HG03025 (cell line): ENCODE measurements at regions not wholly inside any gene's neighbourhood (a gene's known extent, or its start where the extent isn't known, plus 50 kb on each side); places are given as distances from the start of the nearest gene placed in this dataset.

Source experiments
- ATAC-seq: cut with Tn5 transposase; IDR thresholded peaks from one replicate; pipeline ENCODE4 v1.9.1; 2021; ENCODE audit warnings: mild to moderate bottlenecking, moderate library complexity; ENCODE audit not compliant: unreplicated experiment, low FRiP score

DNA sequence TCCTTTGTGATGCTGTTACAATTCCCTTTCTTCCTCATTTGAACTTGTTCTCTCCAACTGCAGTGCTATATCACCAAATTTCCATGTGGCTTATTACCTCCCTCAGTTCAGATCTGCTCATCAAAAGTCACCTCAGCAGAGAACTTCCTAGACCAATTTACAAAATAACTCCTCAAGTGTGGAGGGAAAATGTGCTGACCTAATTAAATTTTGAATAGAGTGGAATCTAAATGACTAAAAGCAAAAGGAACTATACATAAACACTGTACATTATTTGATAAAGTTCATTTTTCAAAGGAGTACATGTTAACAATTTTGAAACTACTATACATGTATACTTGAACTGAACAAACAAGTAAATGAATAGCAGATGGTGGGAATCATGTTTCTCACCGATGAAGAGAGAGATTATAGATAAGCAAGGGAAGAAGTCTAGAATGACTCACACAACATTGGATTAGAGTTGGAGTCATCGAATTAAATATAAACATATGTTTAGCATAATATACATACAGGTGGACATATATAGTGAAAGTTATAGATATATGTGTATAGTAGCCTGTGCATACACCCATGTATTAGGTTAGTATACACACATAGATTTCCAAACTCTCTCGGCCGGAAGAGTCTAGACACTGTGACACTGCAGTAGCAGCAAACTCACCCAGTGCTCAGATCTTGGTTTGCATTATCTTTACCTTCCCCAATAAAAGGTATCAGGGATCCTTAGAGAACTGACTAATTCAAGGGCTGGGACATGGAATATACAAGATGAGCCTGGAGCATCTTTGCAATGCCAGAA lies 318.7 kb downstream of the PCDH18 start:
- no peak for ATAC-seq

GRCh38 chr4:137212601-137213000 lies 319.7 kb downstream of the PCDH18 start:
- no peak for ATAC-seq

GRCh38 chr4:137209240-137209639 lies 323.1 kb downstream of the PCDH18 start:
- ATAC-seq, result no peak

DNA sequence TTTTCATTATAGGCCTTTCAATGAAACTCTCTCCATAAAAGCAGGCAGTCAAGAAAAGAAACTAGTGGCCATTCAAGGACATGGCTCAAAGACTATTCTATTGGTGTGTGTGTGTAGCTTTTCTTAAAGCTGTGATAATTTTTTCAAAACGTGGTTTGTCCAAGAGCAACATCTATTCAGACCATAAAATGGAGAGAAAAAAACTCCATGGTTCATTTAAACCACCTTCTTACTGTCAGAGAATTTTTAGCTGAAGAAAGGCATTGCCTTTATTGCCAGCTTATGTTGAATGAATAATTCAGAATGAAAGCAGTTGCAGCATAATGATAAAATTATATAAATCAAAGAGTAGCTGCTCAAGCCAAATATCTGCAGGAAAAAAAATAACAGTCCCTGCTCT lies 325.5 kb downstream of the PCDH18 start:
- no peak for ATAC-seq

- ATAC-seq, result no peak
Measured at GRCh38 chr4:137203601-137204000, 328.7 kb downstream of the PCDH18 start.

DNA sequence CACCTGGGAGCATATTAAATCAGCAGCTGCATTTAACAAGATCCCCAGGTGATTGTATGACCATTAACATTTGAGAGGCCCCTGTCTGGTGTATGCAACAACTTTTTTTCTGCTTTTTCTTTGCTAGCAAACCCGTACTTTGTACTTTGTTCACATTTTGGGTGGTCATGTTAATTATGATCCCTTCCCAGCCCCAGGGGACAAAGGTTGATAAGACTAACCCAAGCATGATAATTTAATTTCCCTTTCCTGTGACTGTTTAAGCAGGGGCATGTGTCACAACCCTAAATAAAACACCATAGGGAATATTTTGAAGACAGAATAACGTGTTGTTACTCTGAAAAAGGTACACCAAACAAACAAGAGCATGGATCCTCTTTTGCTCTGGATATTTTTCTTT lies 332.0 kb downstream of the PCDH18 start:
- ATAC-seq, result no peak

- ATAC-seq, result no peak
Measured at GRCh38 chr4:137198791-137199190, 333.5 kb downstream of the PCDH18 start.

DNA sequence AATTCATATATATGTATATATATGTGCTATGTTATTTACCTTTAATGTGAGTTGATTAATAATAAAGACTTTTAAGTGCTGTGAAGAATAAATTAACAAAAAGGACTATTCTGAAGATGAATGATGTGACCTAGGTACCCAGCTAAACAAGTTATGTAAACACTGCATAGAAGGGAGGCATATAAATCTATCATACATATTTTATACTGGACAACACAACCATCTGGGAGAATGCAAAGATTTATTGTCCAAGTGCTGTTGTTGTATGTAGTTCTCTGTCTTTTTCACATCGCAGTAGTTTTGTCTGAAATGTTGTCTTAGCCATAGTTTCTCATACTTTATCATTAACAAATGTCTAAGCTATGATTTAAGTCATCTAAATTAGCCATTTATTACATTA lies 337.6 kb downstream of the PCDH18 start:
- no peak for ATAC-seq

DNA sequence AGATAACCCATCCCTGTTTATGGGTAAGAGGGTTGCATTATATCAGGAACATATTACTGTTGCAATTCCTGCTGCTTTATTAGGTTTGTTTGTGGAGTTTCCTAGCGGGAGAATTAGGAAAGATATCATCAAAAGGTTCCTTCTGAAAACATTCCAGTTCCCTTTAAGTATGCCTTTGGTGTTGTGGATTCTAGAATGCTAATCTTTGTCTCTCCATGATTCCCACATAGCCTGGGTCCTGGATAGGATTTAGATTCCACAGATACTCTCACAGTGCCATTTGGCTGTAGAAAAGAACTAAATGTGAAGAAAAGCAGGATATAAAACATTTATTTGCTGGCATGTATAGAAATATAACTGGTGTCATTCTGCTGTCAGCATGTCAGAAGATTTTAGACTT lies 338.7 kb downstream of the PCDH18 start:
- no peak for ATAC-seq

DNA sequence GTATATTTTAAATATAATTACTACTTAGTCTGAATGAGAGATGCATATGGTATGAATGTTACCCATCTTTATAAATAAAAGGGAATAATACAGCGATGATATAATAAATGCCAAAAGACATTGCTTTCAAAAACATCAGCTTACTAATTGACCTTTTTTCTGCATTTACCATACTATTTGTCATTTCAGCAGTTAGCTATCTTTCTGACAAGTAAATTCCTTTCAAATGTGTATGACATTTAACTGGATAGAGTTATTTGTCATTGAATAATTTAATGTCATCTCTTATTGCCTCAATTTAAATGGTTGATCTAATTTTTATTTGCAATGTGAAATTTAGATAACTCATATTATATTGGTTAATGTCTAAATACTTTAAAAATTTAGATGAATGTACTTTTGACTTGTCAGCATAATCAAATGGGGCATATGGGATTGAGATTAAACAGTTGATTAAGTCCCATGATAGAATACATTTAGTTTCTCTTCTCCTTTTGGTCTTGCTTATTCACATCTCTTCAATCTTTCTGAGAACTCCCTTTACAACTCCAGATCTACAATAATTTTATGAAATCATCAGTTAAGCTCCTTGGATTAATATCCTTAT lies 350.9 kb downstream of the PCDH18 start:
- ATAC-seq, result no peak

GRCh38 chr4:137180349-137180748 lies 351.9 kb downstream of the PCDH18 start:
- ATAC-seq, result no peak

GRCh38 chr4:137156807-137157206 lies 375.5 kb downstream of the PCDH18 start:
- ATAC-seq, result no peak

DNA sequence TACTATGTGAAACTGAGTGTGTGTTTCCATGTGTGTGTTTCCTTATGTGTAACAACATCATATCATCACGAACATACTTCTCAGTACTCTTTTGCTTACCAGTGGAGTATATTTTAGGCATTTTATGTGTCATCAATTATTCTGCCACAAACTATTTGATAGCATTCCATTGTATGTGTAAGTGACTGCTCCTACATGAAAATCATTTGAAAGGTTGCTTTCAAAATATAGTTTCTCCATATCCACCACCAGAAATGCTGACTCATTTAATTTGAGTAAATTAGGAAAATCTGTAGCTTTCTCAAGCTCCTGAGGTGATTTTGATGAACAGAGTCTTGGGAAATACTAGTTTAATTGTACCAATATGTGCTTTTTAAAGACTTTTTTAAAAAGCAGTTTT lies 376.2 kb downstream of the PCDH18 start:
- ATAC-seq, result no peak

DNA sequence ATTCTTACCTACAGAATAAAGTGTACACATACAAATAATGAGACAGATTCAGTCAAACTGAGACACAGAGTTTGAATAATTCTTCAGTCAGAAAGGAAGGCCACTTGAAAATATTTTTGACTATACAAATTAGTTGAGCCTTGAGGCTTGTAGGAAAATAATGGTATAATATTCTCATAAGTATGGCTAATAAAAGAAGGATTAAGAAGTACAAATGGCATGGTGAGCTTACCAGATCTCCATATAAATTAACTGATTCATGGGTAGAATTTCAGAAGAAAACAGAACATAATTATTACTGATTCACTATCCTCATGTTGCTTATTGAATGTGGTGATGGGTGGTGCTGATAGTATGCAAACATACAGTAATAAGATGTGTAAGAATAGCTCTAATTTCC lies 401.1 kb downstream of the PCDH18 start:
- no peak for ATAC-seq

GRCh38 chr4:137129845-137130244 lies 402.4 kb downstream of the PCDH18 start:
- ATAC-seq, result no peak

DNA sequence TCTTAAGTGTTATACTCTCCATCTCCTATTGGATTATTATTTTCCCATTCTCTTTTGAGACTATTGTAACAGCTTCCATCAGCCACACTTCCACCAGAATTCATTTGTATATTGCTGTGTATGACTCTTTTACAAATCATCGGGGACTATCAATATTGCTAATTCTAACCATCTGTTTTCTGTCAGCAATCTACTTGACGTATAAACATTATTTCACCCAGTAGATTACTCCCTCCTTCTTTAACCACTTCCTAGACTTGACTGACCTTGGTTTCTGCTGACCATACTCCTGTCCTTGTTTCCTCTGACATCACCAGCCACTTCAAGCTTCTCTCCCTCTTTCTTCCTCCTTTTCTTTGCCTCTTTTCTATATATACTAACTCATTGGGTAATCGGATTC lies 402.9 kb downstream of the PCDH18 start:
- ATAC-seq, result no peak

DNA sequence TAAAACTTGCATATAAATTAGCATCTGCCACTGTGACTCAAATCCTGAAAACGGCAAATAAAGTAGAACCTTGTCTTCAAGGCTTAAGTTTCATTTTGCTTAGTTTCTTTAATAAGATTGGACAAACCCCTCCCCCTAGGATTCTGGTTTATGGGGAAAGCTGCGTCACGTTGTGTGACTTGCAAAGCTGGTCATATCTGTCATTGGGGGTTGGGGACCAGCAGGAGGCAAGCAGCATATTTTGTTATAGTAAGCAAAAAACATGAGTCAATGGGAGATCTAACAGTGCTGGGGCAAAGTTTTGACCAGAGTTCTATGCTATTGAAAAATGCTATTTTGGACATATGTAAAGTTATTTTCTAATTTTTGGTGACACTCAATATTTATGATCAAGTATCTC lies 407.3 kb downstream of the PCDH18 start:
- no peak for ATAC-seq

DNA sequence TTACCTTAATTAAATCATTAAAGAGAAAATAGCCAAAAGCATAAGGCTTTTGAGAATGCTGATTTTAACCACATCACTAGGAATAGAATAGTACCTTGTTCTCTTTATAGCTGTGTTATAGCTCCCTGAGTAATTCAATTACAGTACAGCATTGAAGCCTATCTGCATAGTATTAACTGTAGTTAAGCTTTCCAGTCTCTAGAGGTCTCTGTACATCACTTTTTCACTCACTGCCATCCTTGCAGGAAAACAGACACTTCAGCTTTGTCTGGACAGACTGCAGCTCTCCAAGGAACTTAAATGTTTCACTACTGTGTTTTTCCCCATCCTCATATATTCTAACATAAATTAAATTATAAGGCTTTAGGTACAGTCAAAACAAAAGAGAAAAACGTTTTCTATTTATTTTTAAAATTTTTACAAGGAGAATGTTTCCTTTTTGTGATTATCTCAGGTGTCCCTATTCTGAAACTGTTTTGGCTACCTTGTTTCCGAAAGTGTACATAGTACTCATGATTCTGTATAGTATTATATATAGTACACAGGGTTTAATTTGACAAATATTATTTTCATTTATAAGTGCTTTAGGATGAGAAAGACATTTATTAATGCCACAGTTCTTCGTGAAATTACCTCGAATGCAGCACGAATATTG lies 407.9 kb downstream of the PCDH18 start:
- no peak for ATAC-seq

DNA sequence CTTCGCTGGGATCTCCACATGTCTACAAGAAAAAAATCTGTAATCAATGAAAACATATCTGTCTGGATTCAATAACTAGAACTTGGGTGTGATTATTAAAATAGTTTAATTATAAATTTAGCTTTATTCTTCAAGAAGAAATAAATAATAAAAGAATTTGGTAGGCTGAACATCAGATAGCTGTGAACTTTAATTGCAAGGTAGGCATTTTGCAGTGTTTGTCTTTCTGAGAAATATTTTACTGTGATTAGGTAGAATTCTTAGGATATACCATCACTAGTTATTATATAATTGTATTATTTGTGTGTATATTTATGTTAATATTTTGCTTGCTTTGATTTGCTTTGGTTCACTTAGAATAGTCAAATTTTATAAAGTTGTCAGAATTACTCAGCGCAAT lies 409.4 kb downstream of the PCDH18 start:
- no peak for ATAC-seq

DNA sequence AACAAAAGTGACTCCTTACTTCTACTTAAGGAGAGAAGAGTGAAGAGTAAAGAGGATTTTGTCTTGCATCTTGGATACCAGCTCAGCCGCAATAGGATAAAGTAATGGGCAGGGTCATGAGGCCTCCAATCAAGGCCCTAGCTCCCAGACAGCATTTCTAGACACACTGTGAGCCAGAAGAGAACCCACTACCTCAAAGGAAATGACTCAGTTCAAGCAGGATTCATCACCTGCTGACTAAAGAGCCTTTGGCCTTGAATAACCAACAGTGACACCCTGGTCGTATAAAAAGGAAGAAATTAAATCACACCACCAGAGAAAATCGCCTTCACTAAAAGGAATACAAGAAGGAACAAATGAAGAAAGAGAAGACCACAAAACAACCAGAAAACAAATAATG lies 416.1 kb downstream of the PCDH18 start:
- ATAC-seq, result no peak

GRCh38 chr4:137106733-137107132 lies 425.6 kb downstream of the PCDH18 start:
- no peak for ATAC-seq

DNA sequence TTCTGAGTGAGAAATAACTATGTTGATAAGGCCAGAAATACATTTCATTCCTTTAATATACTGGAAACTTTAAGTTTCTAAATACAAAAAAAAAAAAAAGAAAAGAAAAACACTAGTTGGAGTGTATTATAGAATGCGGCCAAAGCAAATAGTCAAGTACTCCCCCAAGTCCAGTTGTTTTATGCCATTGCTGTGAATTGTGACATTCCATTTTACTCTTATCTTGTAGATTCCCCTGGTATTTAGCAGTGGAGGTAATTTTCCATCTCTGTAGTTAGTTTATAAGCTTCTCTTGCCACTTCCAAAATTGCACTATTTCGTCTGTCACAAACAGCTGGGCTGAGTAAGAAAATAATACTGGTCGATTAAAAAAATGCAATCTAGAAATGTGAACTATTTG lies 426.0 kb downstream of the PCDH18 start:
- no peak for ATAC-seq
